NT2/D1 (cell line): ENCODE measurements at regions not wholly inside any gene's neighbourhood (a gene's known extent, or its start where the extent isn't known, plus 50 kb on each side); places are given as distances from the start of the nearest gene placed in this dataset.
"Not testable (repeated sequence)": the region's sequence is repeated elsewhere in the genome, so short reads cannot be mapped to it uniquely, and the experiment has no call there.

ENCODE experiments used
- DNase-seq: peaks from one replicate; pipeline ENCODE4 v3.0.0-alpha.2; 2011; ENCODE audit warnings: low read depth, low spot score
- H3K27me3 ChIP-seq: 2 replicates; pipeline ENCODE4 v1.6.0; 2011; ENCODE audit warnings: mild to moderate bottlenecking; ENCODE audit not compliant: insufficient read length, insufficient read depth
- H3K36me3 ChIP-seq: 2 replicates; pipeline ENCODE4 v1.6.1; 2011; ENCODE audit warnings: mild to moderate bottlenecking, low read length, mixed read lengths; ENCODE audit not compliant: insufficient read depth, insufficient read length
- H3K4me1 ChIP-seq: 2 replicates; pipeline ENCODE4 v1.5.1; 2011; ENCODE audit not compliant: insufficient read depth, insufficient read length
- H3K4me3 ChIP-seq: 2 replicates; pipeline ENCODE4 v1.5.1; 2011; ENCODE audit warnings: low read depth; ENCODE audit not compliant: insufficient read length
- H3K9ac ChIP-seq: 2 replicates; pipeline ENCODE4 v1.6.0; 2011; ENCODE audit warnings: low read depth; ENCODE audit not compliant: insufficient read length
- H3K9me3 ChIP-seq: 2 replicates; pipeline ENCODE4 v1.5.1; 2011; ENCODE audit warnings: mild to moderate bottlenecking, low read length; ENCODE audit not compliant: insufficient read depth
- SUZ12 ChIP-seq: IDR thresholded peaks from 2 replicates; pipeline ENCODE4 v1.6.1; 2011; ENCODE audit not compliant: insufficient read length, insufficient read depth; ENCODE audit errors: extremely low read depth
- YY1 ChIP-seq: IDR thresholded peaks from 2 replicates; pipeline ENCODE4 v1.6.1; 2011; ENCODE audit not compliant: insufficient read length, insufficient read depth
- ZNF274 ChIP-seq: IDR thresholded peaks from 2 replicates; pipeline ENCODE4 v1.6.1; 2011; ENCODE audit warnings: mild to moderate bottlenecking, low read depth, low read length

GRCh38 chr15:69562564-69562963 is 109.9 kb downstream of the RPLP1 start:
- H3K36me3 ChIP-seq, result no peaks in the 10 kb centered on the region
- no peak for TF ChIP-seq SUZ12
- TF ChIP-seq ZNF274, result no peak
- TF ChIP-seq YY1, result no peak
- H3K9me3 ChIP-seq, result no peaks in the 10 kb centered on the region
- no peak for DNase-seq
- H3K27me3 ChIP-seq, result no peaks in the 10 kb centered on the region
- no peaks in the 10 kb centered on the region for H3K4me1 ChIP-seq
- H3K9ac ChIP-seq, result no peak overlapping the region
- no peak overlapping the region for H3K4me3 ChIP-seq

- no peak overlapping the region for H3K4me3 ChIP-seq
- H3K27me3 ChIP-seq, result no peaks in the 10 kb centered on the region
- no peak overlapping the region for H3K9ac ChIP-seq
- no peaks in the 10 kb centered on the region for H3K36me3 ChIP-seq
- H3K9me3 ChIP-seq, result no peaks in the 10 kb centered on the region
- TF ChIP-seq SUZ12, result no peak
- TF ChIP-seq ZNF274, result no peak
- no peak for TF ChIP-seq YY1
- H3K4me1 ChIP-seq, result no peaks in the 10 kb centered on the region
- DNase-seq, result no peak
Observed at GRCh38 chr15:69565066-69565655, 112.5 kb downstream of the RPLP1 start.

- not testable (repeated sequence) for H3K9me3 ChIP-seq, H3K27me3 ChIP-seq, H3K36me3 ChIP-seq, DNase-seq, H3K9ac ChIP-seq, H3K4me1 ChIP-seq, H3K4me3 ChIP-seq
Observed at GRCh38 chr15:69567238-69567760, 114.7 kb downstream of the RPLP1 start.

- Histone ChIP-seq H3K27me3 (no peaks in the 10 kb centered on the region), H3K4me3 (no peak overlapping the region), H3K4me1 (no peaks in the 10 kb centered on the region), H3K9ac (no peak overlapping the region), H3K9me3 (no peaks in the 10 kb centered on the region), H3K36me3 (no peaks in the 10 kb centered on the region)
- no peak for TF ChIP-seq SUZ12
- no peak for DNase-seq
Observed at GRCh38 chr15:69568173-69569009, 115.8 kb downstream of the RPLP1 start.

- no peak for TF ChIP-seq SUZ12
- no peak for TF ChIP-seq ZNF274
- TF ChIP-seq YY1, result no peak
- no peaks in the 10 kb centered on the region for H3K9me3 ChIP-seq
- no peaks in the 10 kb centered on the region for H3K36me3 ChIP-seq
- no peak overlapping the region for H3K9ac ChIP-seq
- peaks cover 6% of the 10 kb centered on the region for H3K4me1 ChIP-seq
- no peak overlapping the region for H3K4me3 ChIP-seq
- DNase-seq, result no peak
- H3K27me3 ChIP-seq, result no peaks in the 10 kb centered on the region
Observed at GRCh38 chr15:69570454-69570853, 117.8 kb downstream of the RPLP1 start.

- no peak for DNase-seq
- TF ChIP-seq ZNF274, result no peak
- TF ChIP-seq SUZ12, result no peak
- TF ChIP-seq YY1, result no peak
- Histone ChIP-seq H3K36me3 (no peaks in the 10 kb centered on the region), H3K27me3 (no peaks in the 10 kb centered on the region), H3K9me3 (no peaks in the 10 kb centered on the region), H3K4me1 (peaks cover 6% of the 10 kb centered on the region), H3K9ac (no peak overlapping the region), H3K4me3 (no peak overlapping the region)
Observed at GRCh38 chr15:69570997-69571396, 118.4 kb downstream of the RPLP1 start.

GRCh38 chr15:69573278-69573677 is 120.7 kb downstream of the RPLP1 start:
- H3K9me3 ChIP-seq, H3K36me3 ChIP-seq, H3K4me1 ChIP-seq, H3K4me3 ChIP-seq, H3K9ac ChIP-seq, DNase-seq, H3K27me3 ChIP-seq: not testable (repeated sequence)
